Astrocyte (in vitro differentiated cells and primary cell): ENCODE measurements at regions not wholly inside any gene's neighbourhood (a gene's known extent, or its start where the extent isn't known, plus 50 kb on each side); places are given as distances from the start of the nearest gene placed in this dataset.

Experiments used
- DNase-seq: peaks from one replicate; pipeline ENCODE4 v3.0.0-alpha.2; 2010; ENCODE audit warnings: low read depth
- FAIRE-seq: peaks from 2 replicates; lab custom pipeline; 2011; peaks lifted over from hg19 to GRCh38; lab: Jason Lieb, UNC
- H2AFZ ChIP-seq: 2 replicates; pipeline ENCODE4 v1.6.0; 2012; ENCODE audit warnings: low read depth, low read length, inconsistent platforms
- H3K27ac ChIP-seq: 2 replicates; pipeline ENCODE4 v1.5.1; 2011; ENCODE audit warnings: low read depth, low read length, inconsistent platforms
- H3K27me3 ChIP-seq: 2 replicates; pipeline ENCODE4 v1.6.0; 2011; ENCODE audit warnings: low read length, inconsistent platforms; ENCODE audit not compliant: insufficient read depth
- H3K36me3 ChIP-seq: 2 replicates; pipeline ENCODE4 v1.5.1; 2011; ENCODE audit warnings: low read length, inconsistent platforms; ENCODE audit not compliant: insufficient read depth
- H3K4me1 ChIP-seq: 2 replicates; pipeline ENCODE4 v1.5.1; 2011; ENCODE audit warnings: low read length, inconsistent platforms; ENCODE audit not compliant: insufficient read depth
- H3K4me2 ChIP-seq: 2 replicates; pipeline ENCODE4 v1.6.0; 2012; ENCODE audit warnings: low read length, inconsistent platforms
- H3K4me3 ChIP-seq: 2 replicates; pipeline ENCODE4 v1.5.1; 2011; ENCODE audit warnings: low read depth, mild to moderate bottlenecking, low read length, inconsistent platforms; ENCODE audit not compliant: insufficient read depth
- H3K79me2 ChIP-seq: 2 replicates; pipeline ENCODE4 v1.6.0; 2012; ENCODE audit warnings: mild to moderate bottlenecking, low read length, inconsistent platforms; ENCODE audit not compliant: insufficient read depth
- H3K9ac ChIP-seq: 2 replicates; pipeline ENCODE4 v1.6.0; 2012; ENCODE audit warnings: mild to moderate bottlenecking, low read length, inconsistent platforms
- H3K9me3 ChIP-seq: 2 replicates; pipeline ENCODE4 v1.5.1; 2012; ENCODE audit warnings: low read depth, mild to moderate bottlenecking, low read length, inconsistent platforms; ENCODE audit not compliant: insufficient read depth
- H4K20me1 ChIP-seq: 2 replicates; pipeline ENCODE4 v1.6.0; 2012; ENCODE audit warnings: low read length, inconsistent platforms; ENCODE audit not compliant: insufficient read depth
- H3K27ac Mint-ChIP-seq: one replicate; pipeline ENCODE4 v1.8.0; 2021; ENCODE audit warnings: mild to moderate bottlenecking, mixed read lengths; ENCODE audit not compliant: unreplicated experiment
- H3K27me3 Mint-ChIP-seq: one replicate; pipeline ENCODE4 v1.8.0; 2021; ENCODE audit warnings: low read depth, mixed read lengths; ENCODE audit not compliant: unreplicated experiment
- H3K36me3 Mint-ChIP-seq: one replicate; pipeline ENCODE4 v1.8.0; 2021; ENCODE audit warnings: low read depth, mixed read lengths; ENCODE audit not compliant: unreplicated experiment
- H3K4me1 Mint-ChIP-seq: one replicate; pipeline ENCODE4 v1.8.0; 2021; ENCODE audit warnings: low read depth, mixed read lengths; ENCODE audit not compliant: unreplicated experiment
- H3K4me3 Mint-ChIP-seq: one replicate; pipeline ENCODE4 v1.8.0; 2021; ENCODE audit warnings: mild to moderate bottlenecking, moderate library complexity, mixed read lengths; ENCODE audit not compliant: unreplicated experiment
- H3K9me3 Mint-ChIP-seq: one replicate; pipeline ENCODE4 v1.8.0; 2021; ENCODE audit warnings: mild to moderate bottlenecking, mixed read lengths; ENCODE audit not compliant: unreplicated experiment
- EZH2 ChIP-seq: IDR thresholded peaks from 2 replicates; pipeline ENCODE4 v1.6.1; 2012; ENCODE audit warnings: mild to moderate bottlenecking, low read length, inconsistent platforms; ENCODE audit not compliant: insufficient read depth
- TF ChIP-seq, protein P1 (sequence below): IDR thresholded peaks from 2 replicates; pipeline ENCODE4 v1.5.1; 2011; ENCODE audit warnings: low read depth, mild to moderate bottlenecking, inconsistent platforms, low read length, moderate library complexity; ENCODE audit not compliant: insufficient read depth

DNA sequence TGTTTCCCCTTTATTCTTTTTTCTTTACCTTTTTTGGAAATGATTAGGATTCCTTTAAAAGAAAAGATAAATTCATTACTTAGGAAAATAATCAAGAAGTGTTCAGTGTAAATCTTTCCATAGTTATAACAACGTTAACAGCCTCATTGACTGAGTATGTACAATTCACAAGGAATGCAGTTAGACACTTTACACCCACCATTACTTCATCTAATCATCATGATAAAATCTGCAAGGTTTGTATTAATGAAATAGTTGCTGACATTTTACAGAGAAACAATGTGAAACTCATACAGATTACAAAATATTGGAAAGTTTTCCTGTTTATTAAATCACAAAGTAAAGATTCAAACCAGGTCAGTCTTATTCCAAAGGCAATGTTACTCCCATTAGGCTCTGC, 59.3 kb upstream of the NEGR1 start:
- no peak overlapping the region for H3K4me3 ChIP-seq
- H3K9me3 Mint-ChIP-seq: no peaks in the 10 kb centered on the region
- H4K20me1 ChIP-seq: no peaks in the 10 kb centered on the region
- no peak overlapping the region for H3K27ac ChIP-seq
- TF ChIP-seq EZH2: no peak
- TF ChIP-seq, protein P1, sequence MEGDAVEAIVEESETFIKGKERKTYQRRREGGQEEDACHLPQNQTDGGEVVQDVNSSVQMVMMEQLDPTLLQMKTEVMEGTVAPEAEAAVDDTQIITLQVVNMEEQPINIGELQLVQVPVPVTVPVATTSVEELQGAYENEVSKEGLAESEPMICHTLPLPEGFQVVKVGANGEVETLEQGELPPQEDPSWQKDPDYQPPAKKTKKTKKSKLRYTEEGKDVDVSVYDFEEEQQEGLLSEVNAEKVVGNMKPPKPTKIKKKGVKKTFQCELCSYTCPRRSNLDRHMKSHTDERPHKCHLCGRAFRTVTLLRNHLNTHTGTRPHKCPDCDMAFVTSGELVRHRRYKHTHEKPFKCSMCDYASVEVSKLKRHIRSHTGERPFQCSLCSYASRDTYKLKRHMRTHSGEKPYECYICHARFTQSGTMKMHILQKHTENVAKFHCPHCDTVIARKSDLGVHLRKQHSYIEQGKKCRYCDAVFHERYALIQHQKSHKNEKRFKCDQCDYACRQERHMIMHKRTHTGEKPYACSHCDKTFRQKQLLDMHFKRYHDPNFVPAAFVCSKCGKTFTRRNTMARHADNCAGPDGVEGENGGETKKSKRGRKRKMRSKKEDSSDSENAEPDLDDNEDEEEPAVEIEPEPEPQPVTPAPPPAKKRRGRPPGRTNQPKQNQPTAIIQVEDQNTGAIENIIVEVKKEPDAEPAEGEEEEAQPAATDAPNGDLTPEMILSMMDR: no peak
- DNase-seq: no peak
- no peak overlapping the region for H3K9ac ChIP-seq
- H3K4me1 Mint-ChIP-seq: no peaks in the 10 kb centered on the region
- no peaks in the 10 kb centered on the region for H3K9me3 ChIP-seq
- no peaks in the 10 kb centered on the region for H3K27me3 Mint-ChIP-seq
- no peak overlapping the region for H3K4me3 Mint-ChIP-seq
- H3K27ac Mint-ChIP-seq: no peak overlapping the region
- no peak overlapping the region for H2AFZ ChIP-seq
- H3K4me2 ChIP-seq: no peak overlapping the region
- H3K36me3 ChIP-seq: no peaks in the 10 kb centered on the region
- no peaks in the 10 kb centered on the region for H3K4me1 ChIP-seq
- H3K79me2 ChIP-seq: no peaks in the 10 kb centered on the region
- no peak for FAIRE-seq
- no peaks in the 10 kb centered on the region for H3K36me3 Mint-ChIP-seq
- H3K27me3 ChIP-seq: no peaks in the 10 kb centered on the region

DNA sequence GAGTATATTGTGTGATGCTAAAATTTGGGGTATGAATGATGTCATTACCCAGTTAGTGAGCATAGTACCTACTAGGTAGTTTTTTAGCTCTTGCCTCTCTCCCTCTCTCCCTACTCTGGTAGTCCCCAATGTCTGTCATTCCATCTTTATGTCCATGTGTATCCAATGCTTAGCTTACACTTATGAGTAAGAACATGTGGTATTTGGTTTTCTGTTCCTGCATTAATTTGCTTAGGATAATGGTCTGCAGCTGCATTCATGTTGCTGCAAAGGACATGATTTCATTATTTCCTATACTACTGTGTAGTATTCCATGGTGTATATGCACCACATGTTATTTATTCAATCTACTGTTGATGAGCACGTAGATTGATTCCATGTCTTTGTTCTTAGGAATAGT, 54.4 kb upstream of the NEGR1 start:
- Histone ChIP-seq H3K36me3 (no peaks in the 10 kb centered on the region), H3K9ac (no peak overlapping the region), H3K4me3 (no peak overlapping the region), H3K27ac (no peak overlapping the region), H3K4me1 (no peaks in the 10 kb centered on the region), H3K79me2 (no peaks in the 10 kb centered on the region), H4K20me1 (no peaks in the 10 kb centered on the region), H2AFZ (no peak overlapping the region), H3K27me3 (no peaks in the 10 kb centered on the region), H3K4me2 (no peak overlapping the region), H3K9me3 (no peaks in the 10 kb centered on the region)
- no peak for TF ChIP-seq EZH2
- TF ChIP-seq, protein P1: no peak
- H3K4me1 Mint-ChIP-seq: no peaks in the 10 kb centered on the region
- no peaks in the 10 kb centered on the region for H3K27me3 Mint-ChIP-seq
- no peak for DNase-seq
- no peaks in the 10 kb centered on the region for H3K36me3 Mint-ChIP-seq
- no peaks in the 10 kb centered on the region for H3K9me3 Mint-ChIP-seq
- no peak for FAIRE-seq
- no peak overlapping the region for H3K4me3 Mint-ChIP-seq
- no peak overlapping the region for H3K27ac Mint-ChIP-seq
